Endothelial cell (in vitro differentiated cells): ENCODE measurements at regions not wholly inside any gene's neighbourhood (a gene's known extent, or its start where the extent isn't known, plus 50 kb on each side); places are given as distances from the start of the nearest gene placed in this dataset.

Experiments
- DNase-seq: peaks from one replicate; pipeline ENCODE4 v3.0.0; 2021; ENCODE audit warnings: low spot score
- H3K27ac Mint-ChIP-seq: one replicate; pipeline ENCODE4 v1.8.0; 2021; ENCODE audit warnings: mixed read lengths, inconsistent platforms; ENCODE audit not compliant: unreplicated experiment
- H3K27me3 Mint-ChIP-seq: one replicate; pipeline ENCODE4 v1.8.0; 2021; ENCODE audit warnings: mild to moderate bottlenecking, moderate library complexity, mixed read lengths, inconsistent platforms; ENCODE audit not compliant: unreplicated experiment
- H3K36me3 Mint-ChIP-seq: one replicate; pipeline ENCODE4 v1.8.0; 2021; ENCODE audit warnings: mild to moderate bottlenecking, low read depth, mixed read lengths, inconsistent platforms; ENCODE audit not compliant: unreplicated experiment
- H3K4me1 Mint-ChIP-seq: one replicate; pipeline ENCODE4 v1.8.0; 2021; ENCODE audit warnings: mild to moderate bottlenecking, mixed read lengths, inconsistent platforms; ENCODE audit not compliant: unreplicated experiment
- H3K4me3 Mint-ChIP-seq: one replicate; pipeline ENCODE4 v1.8.0; 2021; ENCODE audit warnings: mild to moderate bottlenecking, mixed read lengths, inconsistent platforms; ENCODE audit not compliant: unreplicated experiment
- H3K9me3 Mint-ChIP-seq: one replicate; pipeline ENCODE4 v1.8.0; 2021; ENCODE audit warnings: mixed read lengths, inconsistent platforms; ENCODE audit not compliant: unreplicated experiment
- CTCF ChIP-seq: fragments of 200-600 bp; sonication (generic); IDR thresholded peaks from one replicate; pipeline ENCODE4 v1.5.0; 2021; ENCODE audit warnings: antibody characterized with exemption; ENCODE audit not compliant: unreplicated experiment

- Mint-ChIP-seq H3K4me3 (no peak overlapping the region), H3K36me3 (no peaks in the 10 kb centered on the region), H3K27ac (no peak overlapping the region), H3K4me1 (no peaks in the 10 kb centered on the region), H3K9me3 (no peaks in the 10 kb centered on the region), H3K27me3 (no peaks in the 10 kb centered on the region)
- DNase-seq, result no peak
- TF ChIP-seq CTCF, result no peak
Measured at GRCh38 chr1:73765551-73766233, 432.3 kb downstream of the LRRIQ3 start.

DNA sequence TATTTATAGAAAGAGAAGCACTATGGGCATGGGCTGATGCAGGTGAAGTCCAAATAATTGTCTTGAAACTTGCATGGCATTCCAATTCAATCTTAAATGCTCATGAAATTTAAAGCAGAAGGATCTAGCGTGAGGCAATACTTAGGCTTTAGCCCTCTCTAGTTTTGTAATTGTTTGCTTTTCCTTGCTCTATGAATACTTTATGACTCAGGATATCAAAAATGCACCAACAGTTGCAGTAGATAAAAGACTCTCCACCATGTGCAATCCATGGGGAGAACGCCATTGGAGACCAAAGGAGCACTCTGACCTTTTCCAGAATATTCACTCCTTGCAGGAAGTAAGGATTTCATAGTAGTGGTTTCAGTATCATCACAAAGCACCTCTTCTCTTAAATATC lies 436.4 kb downstream of the LRRIQ3 start:
- Mint-ChIP-seq H3K4me3 (no peak overlapping the region), H3K4me1 (no peaks in the 10 kb centered on the region), H3K36me3 (no peaks in the 10 kb centered on the region), H3K9me3 (no peaks in the 10 kb centered on the region), H3K27ac (no peak overlapping the region), H3K27me3 (no peaks in the 10 kb centered on the region)
- no peak for DNase-seq
- TF ChIP-seq CTCF, result no peak

- Mint-ChIP-seq H3K4me3 (no peak overlapping the region), H3K4me1 (no peaks in the 10 kb centered on the region), H3K36me3 (no peaks in the 10 kb centered on the region), H3K27ac (no peak overlapping the region), H3K27me3 (no peaks in the 10 kb centered on the region), H3K9me3 (no peaks in the 10 kb centered on the region)
- no peak for DNase-seq
- TF ChIP-seq CTCF, result no peak
Measured at GRCh38 chr1:73759011-73759410, 439.0 kb downstream of the LRRIQ3 start.

DNA sequence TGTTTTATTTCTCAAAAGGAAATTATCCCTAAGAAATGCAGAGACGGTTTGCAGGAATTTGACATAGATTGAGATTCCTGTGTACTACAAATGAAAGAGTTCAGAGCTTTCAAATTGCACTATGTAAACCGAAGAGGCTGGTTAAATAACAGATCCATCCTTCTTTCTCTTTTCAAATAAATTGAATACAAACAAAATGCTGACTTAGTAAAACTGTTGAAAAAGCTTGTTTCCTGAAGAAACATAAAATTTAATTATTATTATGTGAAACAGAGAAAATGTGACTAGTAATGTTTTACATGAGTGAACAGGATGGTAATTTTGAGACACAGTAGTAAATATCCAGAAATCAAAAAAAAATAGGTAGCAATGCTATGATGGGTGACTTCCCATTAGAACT lies 441.2 kb downstream of the LRRIQ3 start:
- H3K36me3 Mint-ChIP-seq, result no peaks in the 10 kb centered on the region
- DNase-seq, result no peak

More for the DNA sequence above, 441.2 kb downstream of the LRRIQ3 start:
- no peaks in the 10 kb centered on the region for H3K4me1 Mint-ChIP-seq
- TF ChIP-seq CTCF, result no peak
- no peaks in the 10 kb centered on the region for H3K9me3 Mint-ChIP-seq
- H3K4me3 Mint-ChIP-seq, result no peak overlapping the region
- H3K27me3 Mint-ChIP-seq, result no peaks in the 10 kb centered on the region
- no peak overlapping the region for H3K27ac Mint-ChIP-seq
